ENCODE measurements at regions not wholly inside any gene's neighbourhood (a gene's known extent, or its start where the extent isn't known, plus 50 kb on each side); places are given as distances from the start of the nearest gene placed in this dataset.

DNA sequence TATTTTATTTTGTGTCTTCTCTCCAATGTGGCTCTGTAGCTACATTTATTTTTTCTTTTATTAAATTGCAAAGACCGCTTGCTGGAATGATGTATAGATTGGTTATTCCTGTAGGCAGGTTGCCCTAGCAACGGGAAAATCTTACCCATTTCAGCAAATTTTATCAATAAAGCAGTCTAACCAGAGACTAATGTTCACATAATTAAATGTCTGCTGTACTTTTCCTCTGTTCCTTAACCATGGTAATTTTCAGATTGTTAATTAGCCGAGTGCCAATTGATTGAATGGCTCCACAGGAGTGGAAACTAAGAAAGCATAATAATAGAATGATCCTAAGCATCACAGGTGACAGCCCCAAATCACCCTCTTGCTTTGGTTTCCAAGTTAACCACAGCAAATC, 134.8 kb downstream of the BASP1 start:
- Histone ChIP-seq H3K27ac (ENCODE audit: low read length) (no peak overlapping the region), H3K9me3 (ENCODE audit: control insufficient read depth, insufficient read depth, low read depth, low read length) (no peaks in the 10 kb centered on the region), H3K4me1 (ENCODE audit: control insufficient read depth, insufficient read depth, low read length) (no peaks in the 10 kb centered on the region), H3K4me3 (ENCODE audit: low read depth in 2 of 2, low read length in 2 of 2) (no peak overlapping the region), H3K27me3 (ENCODE audit: control insufficient read depth, insufficient read depth, low read length) (no peaks in the 10 kb centered on the region), H3K36me3 (ENCODE audit: control insufficient read depth, insufficient read depth, low read length) (no peaks in the 10 kb centered on the region)
- no peak for TF ChIP-seq TCF7L2 (IDR thresholded peaks at IDR 0.05; ENCODE audit: low read depth, low read length)
- TF ChIP-seq, protein P1, sequence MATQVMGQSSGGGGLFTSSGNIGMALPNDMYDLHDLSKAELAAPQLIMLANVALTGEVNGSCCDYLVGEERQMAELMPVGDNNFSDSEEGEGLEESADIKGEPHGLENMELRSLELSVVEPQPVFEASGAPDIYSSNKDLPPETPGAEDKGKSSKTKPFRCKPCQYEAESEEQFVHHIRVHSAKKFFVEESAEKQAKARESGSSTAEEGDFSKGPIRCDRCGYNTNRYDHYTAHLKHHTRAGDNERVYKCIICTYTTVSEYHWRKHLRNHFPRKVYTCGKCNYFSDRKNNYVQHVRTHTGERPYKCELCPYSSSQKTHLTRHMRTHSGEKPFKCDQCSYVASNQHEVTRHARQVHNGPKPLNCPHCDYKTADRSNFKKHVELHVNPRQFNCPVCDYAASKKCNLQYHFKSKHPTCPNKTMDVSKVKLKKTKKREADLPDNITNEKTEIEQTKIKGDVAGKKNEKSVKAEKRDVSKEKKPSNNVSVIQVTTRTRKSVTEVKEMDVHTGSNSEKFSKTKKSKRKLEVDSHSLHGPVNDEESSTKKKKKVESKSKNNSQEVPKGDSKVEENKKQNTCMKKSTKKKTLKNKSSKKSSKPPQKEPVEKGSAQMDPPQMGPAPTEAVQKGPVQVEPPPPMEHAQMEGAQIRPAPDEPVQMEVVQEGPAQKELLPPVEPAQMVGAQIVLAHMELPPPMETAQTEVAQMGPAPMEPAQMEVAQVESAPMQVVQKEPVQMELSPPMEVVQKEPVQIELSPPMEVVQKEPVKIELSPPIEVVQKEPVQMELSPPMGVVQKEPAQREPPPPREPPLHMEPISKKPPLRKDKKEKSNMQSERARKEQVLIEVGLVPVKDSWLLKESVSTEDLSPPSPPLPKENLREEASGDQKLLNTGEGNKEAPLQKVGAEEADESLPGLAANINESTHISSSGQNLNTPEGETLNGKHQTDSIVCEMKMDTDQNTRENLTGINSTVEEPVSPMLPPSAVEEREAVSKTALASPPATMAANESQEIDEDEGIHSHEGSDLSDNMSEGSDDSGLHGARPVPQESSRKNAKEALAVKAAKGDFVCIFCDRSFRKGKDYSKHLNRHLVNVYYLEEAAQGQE (IDR thresholded peaks at IDR 0.05; ENCODE audit: insufficient read depth in 1 of 2, low read depth in 2 of 2, low read length in 1 of 2), result no peak
- TF ChIP-seq SIN3A (IDR thresholded peaks at IDR 0.05; ENCODE audit: borderline replicate concordance, insufficient read depth, low read depth, low read length), result no peak
- no peak for TF ChIP-seq POLR2AphosphoS5 (IDR thresholded peaks at IDR 0.05; ENCODE audit: low read depth, low read length)
- TF ChIP-seq, protein P2, sequence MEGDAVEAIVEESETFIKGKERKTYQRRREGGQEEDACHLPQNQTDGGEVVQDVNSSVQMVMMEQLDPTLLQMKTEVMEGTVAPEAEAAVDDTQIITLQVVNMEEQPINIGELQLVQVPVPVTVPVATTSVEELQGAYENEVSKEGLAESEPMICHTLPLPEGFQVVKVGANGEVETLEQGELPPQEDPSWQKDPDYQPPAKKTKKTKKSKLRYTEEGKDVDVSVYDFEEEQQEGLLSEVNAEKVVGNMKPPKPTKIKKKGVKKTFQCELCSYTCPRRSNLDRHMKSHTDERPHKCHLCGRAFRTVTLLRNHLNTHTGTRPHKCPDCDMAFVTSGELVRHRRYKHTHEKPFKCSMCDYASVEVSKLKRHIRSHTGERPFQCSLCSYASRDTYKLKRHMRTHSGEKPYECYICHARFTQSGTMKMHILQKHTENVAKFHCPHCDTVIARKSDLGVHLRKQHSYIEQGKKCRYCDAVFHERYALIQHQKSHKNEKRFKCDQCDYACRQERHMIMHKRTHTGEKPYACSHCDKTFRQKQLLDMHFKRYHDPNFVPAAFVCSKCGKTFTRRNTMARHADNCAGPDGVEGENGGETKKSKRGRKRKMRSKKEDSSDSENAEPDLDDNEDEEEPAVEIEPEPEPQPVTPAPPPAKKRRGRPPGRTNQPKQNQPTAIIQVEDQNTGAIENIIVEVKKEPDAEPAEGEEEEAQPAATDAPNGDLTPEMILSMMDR (IDR thresholded peaks at IDR 0.05), result no peak
- POLR2A ChIA-PET, result no interaction called here
- no TSS peak for BruUV-seq (replicated peaks)
- in situ Hi-C loops (cut with HindIII; ENCODE audit: low pct_unique_long_range_greater_than_20kb, low sequenced_read_pairs) (no loop called here), intact Hi-C loops (cut with micrococcal nuclease; ENCODE audit: unreplicated experiment) (no loop called here)
- CTCF ChIA-PET, result no interaction called here
- no peak for ATAC-seq
- DNase-seq (ENCODE audit: low read depth, low spot score), result no peak

GRCh38 chr5:17354265-17354664, 136.8 kb downstream of the BASP1 start:
- TF ChIP-seq TCF7L2 (IDR thresholded peaks at IDR 0.05; ENCODE audit: low read depth, low read length) (no peak), SIN3A (IDR thresholded peaks at IDR 0.05; ENCODE audit: borderline replicate concordance, insufficient read depth, low read depth, low read length) (no peak)
- no peak overlapping the region for H3K27ac ChIP-seq (ENCODE audit: low read length)
- POLR2A ChIA-PET, result no interaction called here
- no peak overlapping the region for H3K4me3 ChIP-seq (ENCODE audit: low read depth in 2 of 2, low read length in 2 of 2)
- ATAC-seq (no peak), DNase-seq (ENCODE audit: low read depth, low spot score) (no peak)
- BruUV-seq (replicated peaks), result no TSS peak
- H3K36me3 ChIP-seq (ENCODE audit: control insufficient read depth, insufficient read depth, low read length), result no peaks in the 10 kb centered on the region
- no peaks in the 10 kb centered on the region for H3K4me1 ChIP-seq (ENCODE audit: control insufficient read depth, insufficient read depth, low read length)
- no peaks in the 10 kb centered on the region for H3K9me3 ChIP-seq (ENCODE audit: control insufficient read depth, insufficient read depth, low read depth, low read length)
- CTCF ChIA-PET, result no interaction called here
- in situ Hi-C loops (cut with HindIII; ENCODE audit: low pct_unique_long_range_greater_than_20kb, low sequenced_read_pairs), result no loop called here
- intact Hi-C loops (cut with micrococcal nuclease; ENCODE audit: unreplicated experiment), result no loop called here
- no peaks in the 10 kb centered on the region for H3K27me3 ChIP-seq (ENCODE audit: control insufficient read depth, insufficient read depth, low read length)

- in situ Hi-C loops (cut with HindIII; ENCODE audit: low pct_unique_long_range_greater_than_20kb, low sequenced_read_pairs) (no loop called here), intact Hi-C loops (cut with micrococcal nuclease; ENCODE audit: unreplicated experiment) (no loop called here)
- ATAC-seq, result no peak
- TF ChIP-seq SIN3A (IDR thresholded peaks at IDR 0.05; ENCODE audit: borderline replicate concordance, insufficient read depth, low read depth, low read length) (no peak), TCF7L2 (IDR thresholded peaks at IDR 0.05; ENCODE audit: low read depth, low read length) (no peak), POLR2AphosphoS5 (IDR thresholded peaks at IDR 0.05; ENCODE audit: low read depth, low read length) (no peak)
- TF ChIP-seq, protein P2 (IDR thresholded peaks at IDR 0.05), result no peak
- TF ChIP-seq, protein P1 (IDR thresholded peaks at IDR 0.05; ENCODE audit: insufficient read depth in 1 of 2, low read depth in 2 of 2, low read length in 1 of 2), result no peak
- no peak overlapping the region for H3K27ac ChIP-seq (ENCODE audit: low read length)
- no peaks in the 10 kb centered on the region for H3K9me3 ChIP-seq (ENCODE audit: control insufficient read depth, insufficient read depth, low read depth, low read length)
- ChIA-PET CTCF (no interaction called here), POLR2A (interaction anchor here (0.6 kb wide), 1 partner anchor 116 kb away, joined by 4 read pairs; no protein-coding TSS in a partner anchor)
- no TSS peak for BruUV-seq (replicated peaks)
- H3K4me3 ChIP-seq (ENCODE audit: low read depth in 2 of 2, low read length in 2 of 2), result no peak overlapping the region
- DNase-seq (ENCODE audit: low read depth, low spot score), result no peak
- H3K27me3 ChIP-seq (ENCODE audit: control insufficient read depth, insufficient read depth, low read length), result no peaks in the 10 kb centered on the region
- H3K4me1 ChIP-seq (ENCODE audit: control insufficient read depth, insufficient read depth, low read length), result no peaks in the 10 kb centered on the region
- no peaks in the 10 kb centered on the region for H3K36me3 ChIP-seq (ENCODE audit: control insufficient read depth, insufficient read depth, low read length)
Observed at GRCh38 chr5:17355586-17356346, 138.3 kb downstream of the BASP1 start.

All from Panc1 (cell line).